ENCODE measurements at regions not wholly inside any gene's neighbourhood (a gene's known extent, or its start where the extent isn't known, plus 50 kb on each side); places are given as distances from the start of the nearest gene placed in this dataset.

DNA sequence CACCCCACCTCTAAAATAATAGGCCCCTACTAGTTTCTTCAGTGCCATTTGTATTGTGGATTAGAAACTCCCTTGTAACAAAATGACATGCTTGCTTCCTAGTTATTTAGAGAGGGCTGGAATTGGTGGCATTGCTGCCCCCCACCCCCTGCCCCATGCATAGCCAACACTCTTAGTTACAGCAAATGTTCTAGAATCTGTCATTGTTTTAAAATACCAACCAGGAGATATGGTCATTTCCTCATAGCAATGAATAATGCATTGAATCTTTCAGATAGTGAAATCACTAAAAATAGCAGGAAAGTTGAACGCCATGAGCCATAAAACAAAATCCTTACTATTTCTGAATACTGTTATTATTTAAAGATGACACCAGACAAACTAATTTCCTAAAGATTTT, 292.5 kb downstream of the ARPP21 start:
- no peak for TF ChIP-seq POLR2A (IDR thresholded peaks at IDR 0.05)
- TF ChIP-seq, protein P1, sequence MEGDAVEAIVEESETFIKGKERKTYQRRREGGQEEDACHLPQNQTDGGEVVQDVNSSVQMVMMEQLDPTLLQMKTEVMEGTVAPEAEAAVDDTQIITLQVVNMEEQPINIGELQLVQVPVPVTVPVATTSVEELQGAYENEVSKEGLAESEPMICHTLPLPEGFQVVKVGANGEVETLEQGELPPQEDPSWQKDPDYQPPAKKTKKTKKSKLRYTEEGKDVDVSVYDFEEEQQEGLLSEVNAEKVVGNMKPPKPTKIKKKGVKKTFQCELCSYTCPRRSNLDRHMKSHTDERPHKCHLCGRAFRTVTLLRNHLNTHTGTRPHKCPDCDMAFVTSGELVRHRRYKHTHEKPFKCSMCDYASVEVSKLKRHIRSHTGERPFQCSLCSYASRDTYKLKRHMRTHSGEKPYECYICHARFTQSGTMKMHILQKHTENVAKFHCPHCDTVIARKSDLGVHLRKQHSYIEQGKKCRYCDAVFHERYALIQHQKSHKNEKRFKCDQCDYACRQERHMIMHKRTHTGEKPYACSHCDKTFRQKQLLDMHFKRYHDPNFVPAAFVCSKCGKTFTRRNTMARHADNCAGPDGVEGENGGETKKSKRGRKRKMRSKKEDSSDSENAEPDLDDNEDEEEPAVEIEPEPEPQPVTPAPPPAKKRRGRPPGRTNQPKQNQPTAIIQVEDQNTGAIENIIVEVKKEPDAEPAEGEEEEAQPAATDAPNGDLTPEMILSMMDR (IDR thresholded peaks at IDR 0.05): no peak
- TF ChIP-seq POLR2AphosphoS5 (IDR thresholded peaks at IDR 0.05): no peak
